HL-60 (cell line): ENCODE measurements at regions not wholly inside any gene's neighbourhood (a gene's known extent, or its start where the extent isn't known, plus 50 kb on each side); places are given as distances from the start of the nearest gene placed in this dataset.

Source experiments
- CTCF ChIP-seq: IDR thresholded peaks from one replicate; pipeline ENCODE4 v1.5.1; 2011; ENCODE audit warnings: low read length, control low read depth, inconsistent platforms; ENCODE audit not compliant: insufficient read depth
- GABPA ChIP-seq: IDR thresholded peaks from 2 replicates; pipeline ENCODE4 v1.6.1; 2012; ENCODE audit warnings: low read depth
- POLR2AphosphoS5 ChIP-seq: IDR thresholded peaks from 2 replicates; pipeline ENCODE4 v1.6.1; 2012; ENCODE audit warnings: low read depth
- REST ChIP-seq: IDR thresholded peaks from 2 replicates; pipeline ENCODE4 v1.6.1; 2012; ENCODE audit warnings: low read depth; ENCODE audit not compliant: insufficient replicate concordance
- SPI1 ChIP-seq: IDR thresholded peaks from 2 replicates; pipeline ENCODE4 v1.6.1; 2012; ENCODE audit warnings: low read depth, mild to moderate bottlenecking, borderline replicate concordance

- TF ChIP-seq CTCF = no peak
- no peak for TF ChIP-seq GABPA
- TF ChIP-seq REST = no peak
- TF ChIP-seq POLR2AphosphoS5 = no peak
- TF ChIP-seq SPI1 = no peak
Measured at GRCh38 chr3:26074080-26074479, 284.2 kb downstream of the OXSM start.
